Liver (tissue), 3 donors: ENCODE measurements at regions not wholly inside any gene's neighbourhood (a gene's known extent, or its start where the extent isn't known, plus 50 kb on each side); places are given as distances from the start of the nearest gene placed in this dataset.

ENCODE experiments used
- CTCF ChIP-seq: fragments of 150-350 bp; IDR thresholded peaks from 2 replicates; pipeline ENCODE4 v1.5.1; 2017; ENCODE audit warnings: improper control_type of control experiment, low read depth, low read length; ENCODE audit not compliant: missing input control
- NR2F2 ChIP-seq: IDR thresholded peaks from 2 replicates; pipeline ENCODE4 v1.6.1; 2016; ENCODE audit warnings: antibody characterized with exemption
- donor health status: healthy.
- donor health status: healthy.

DNA sequence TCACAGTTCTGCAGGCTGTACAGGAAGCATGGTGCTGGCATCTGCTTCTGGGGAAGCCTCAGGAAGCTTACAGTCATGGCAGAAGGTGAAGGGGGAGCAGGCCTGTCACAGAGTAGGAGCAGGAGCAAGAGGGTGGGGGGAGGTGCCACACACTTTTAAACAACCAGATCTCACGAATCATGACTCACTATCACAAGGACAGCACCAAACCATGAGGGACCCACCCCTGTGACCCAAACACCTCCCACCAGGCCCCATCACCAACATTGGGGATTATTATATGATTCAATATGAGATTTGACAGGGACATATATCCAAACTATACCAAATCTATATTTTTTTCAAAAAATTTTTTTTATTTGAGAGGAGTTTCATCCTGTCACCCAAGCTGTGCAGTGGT lies 51.0 kb upstream of the GLS start:
- TF ChIP-seq CTCF (no peak), NR2F2 (no peak)
